ENCODE measurements at regions not wholly inside any gene's neighbourhood (a gene's known extent, or its start where the extent isn't known, plus 50 kb on each side); places are given as distances from the start of the nearest gene placed in this dataset.

DNA sequence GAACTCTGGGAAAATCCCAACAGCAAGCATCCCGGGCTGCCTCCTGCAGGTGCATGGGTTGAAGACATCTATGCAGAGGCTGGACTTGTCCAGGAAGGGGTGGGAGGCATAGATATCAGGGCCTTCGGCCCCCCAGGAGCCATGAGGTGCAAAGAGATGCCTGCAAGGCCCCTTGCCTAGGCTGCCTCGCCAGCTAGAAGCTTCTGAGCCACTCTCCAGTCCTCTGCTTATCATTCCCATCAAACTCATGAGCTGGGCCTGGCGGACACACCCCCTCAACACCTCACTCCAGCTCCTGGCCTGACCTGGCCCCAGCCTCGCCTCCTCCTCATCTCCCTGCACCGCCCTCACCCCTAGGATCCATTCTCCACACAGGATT, 152.4 kb upstream of the PTPN1 start:
- in situ Hi-C loops (cut with MboI) (no loop called here), intact Hi-C loops (cut with micrococcal nuclease) (no loop called here)
- POLR2A ChIA-PET, result interaction anchor here (2.1 kb wide), 1 partner anchor 11 kb away, joined by 5 read pairs; no protein-coding TSS in a partner anchor
- H4K20me1 ChIP-seq (replicated peaks; ENCODE audit: control insufficient read depth, insufficient read depth, low read length), result 0 out of 2 replicates have a peak, but pooled peaks cover 3% of the 10 kb centered on the region
- H3K9me1 ChIP-seq (ENCODE audit: control insufficient read depth, insufficient read depth, low read length), result no peaks in the 10 kb centered on the region
- no peak for FAIRE-seq
- H2AFZ ChIP-seq (ENCODE audit: low read depth, low read length), result no peak overlapping the region
- BruUV-seq (replicated peaks), result no TSS peak
- DNase-seq (ENCODE audit: extremely low read depth in 1 of 4, low spot score in 3 of 4), result peak in 1 of 4 experiments; percentile 27
- no peak overlapping the region for H3K27ac ChIP-seq (ENCODE audit: extremely low read depth, low read depth, low read length)
- H3K27me3 ChIP-seq (ENCODE audit: control insufficient read depth in 2 of 2, insufficient read depth in 2 of 2, low read length in 2 of 2), result no peaks in the 10 kb centered on the region; a peak in 1 of 5 replicates
- H3K4me2 ChIP-seq (ENCODE audit: insufficient read depth, low read length), result no peak overlapping the region
- peak overlapping the region in 1 of 2 experiments; percentile 7; a peak in 1 of 4 replicates for H3K9ac ChIP-seq (ENCODE audit: insufficient read depth in 1 of 2, low read depth in 2 of 2, low read length in 2 of 2)
- H3K4me3 ChIP-seq, result no peak overlapping the region
- peak; percentile 38; the same call in 2 of the 3 replicates for ATAC-seq
- H3K79me2 ChIP-seq (ENCODE audit: control insufficient read depth, insufficient read depth, low read length), result no peaks in the 10 kb centered on the region
- no peaks in the 10 kb centered on the region for H3K36me3 ChIP-seq (ENCODE audit: control insufficient read depth, insufficient read depth, low read length)
- TF ChIP-seq OTX1 (CRISPR knock-in tag; IDR thresholded peaks at IDR 0.05), result no peak
- TF ChIP-seq, protein P1, sequence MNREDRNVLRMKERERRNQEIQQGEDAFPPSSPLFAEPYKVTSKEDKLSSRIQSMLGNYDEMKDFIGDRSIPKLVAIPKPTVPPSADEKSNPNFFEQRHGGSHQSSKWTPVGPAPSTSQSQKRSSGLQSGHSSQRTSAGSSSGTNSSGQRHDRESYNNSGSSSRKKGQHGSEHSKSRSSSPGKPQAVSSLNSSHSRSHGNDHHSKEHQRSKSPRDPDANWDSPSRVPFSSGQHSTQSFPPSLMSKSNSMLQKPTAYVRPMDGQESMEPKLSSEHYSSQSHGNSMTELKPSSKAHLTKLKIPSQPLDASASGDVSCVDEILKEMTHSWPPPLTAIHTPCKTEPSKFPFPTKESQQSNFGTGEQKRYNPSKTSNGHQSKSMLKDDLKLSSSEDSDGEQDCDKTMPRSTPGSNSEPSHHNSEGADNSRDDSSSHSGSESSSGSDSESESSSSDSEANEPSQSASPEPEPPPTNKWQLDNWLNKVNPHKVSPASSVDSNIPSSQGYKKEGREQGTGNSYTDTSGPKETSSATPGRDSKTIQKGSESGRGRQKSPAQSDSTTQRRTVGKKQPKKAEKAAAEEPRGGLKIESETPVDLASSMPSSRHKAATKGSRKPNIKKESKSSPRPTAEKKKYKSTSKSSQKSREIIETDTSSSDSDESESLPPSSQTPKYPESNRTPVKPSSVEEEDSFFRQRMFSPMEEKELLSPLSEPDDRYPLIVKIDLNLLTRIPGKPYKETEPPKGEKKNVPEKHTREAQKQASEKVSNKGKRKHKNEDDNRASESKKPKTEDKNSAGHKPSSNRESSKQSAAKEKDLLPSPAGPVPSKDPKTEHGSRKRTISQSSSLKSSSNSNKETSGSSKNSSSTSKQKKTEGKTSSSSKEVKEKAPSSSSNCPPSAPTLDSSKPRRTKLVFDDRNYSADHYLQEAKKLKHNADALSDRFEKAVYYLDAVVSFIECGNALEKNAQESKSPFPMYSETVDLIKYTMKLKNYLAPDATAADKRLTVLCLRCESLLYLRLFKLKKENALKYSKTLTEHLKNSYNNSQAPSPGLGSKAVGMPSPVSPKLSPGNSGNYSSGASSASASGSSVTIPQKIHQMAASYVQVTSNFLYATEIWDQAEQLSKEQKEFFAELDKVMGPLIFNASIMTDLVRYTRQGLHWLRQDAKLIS (CRISPR knock-in tag; IDR thresholded peaks at IDR 0.05), result no peak
- TF ChIP-seq FOXM1 (IDR thresholded peaks at IDR 0.05; ENCODE audit: low read depth), result no peak
- no peak for TF ChIP-seq FOXM1 (CRISPR knock-in tag; IDR thresholded peaks at IDR 0.05; ENCODE audit: low read depth)
- H3K9me3 ChIP-seq (replicated peaks; ENCODE audit: control insufficient read depth, insufficient read depth, low read depth, low read length), result no peaks in the 10 kb centered on the region
- CTCF ChIA-PET (ENCODE audit: low intra/inter-chr PET ratio), result no interaction called here
- H3K4me1 ChIP-seq (replicated peaks in 1 of 2; ENCODE audit: control insufficient read depth in 2 of 2, insufficient read depth in 2 of 2, low read length in 2 of 2), result peaks cover 9 to 19% of the 10 kb centered on the region in 2 experiments; a peak in 4 of 5 replicates
- 10% methylated on average over 6 of the region's 6 CpGs for WGBS (ENCODE audit: insufficient coverage, low coverage, missing lambda C conversion rate)

All from K562 (cell line).